Left kidney (tissue), 1 donor: ENCODE measurements at regions not wholly inside any gene's neighbourhood (a gene's known extent, or its start where the extent isn't known, plus 50 kb on each side); places are given as distances from the start of the nearest gene placed in this dataset.
A peak's percentile ranks its signal among the peaks of the same experiment; 100 is the strongest.

Source experiments
- DNase-seq: peaks from one replicate; pipeline ENCODE4 v3.0.0-alpha.2; 2013

DNA sequence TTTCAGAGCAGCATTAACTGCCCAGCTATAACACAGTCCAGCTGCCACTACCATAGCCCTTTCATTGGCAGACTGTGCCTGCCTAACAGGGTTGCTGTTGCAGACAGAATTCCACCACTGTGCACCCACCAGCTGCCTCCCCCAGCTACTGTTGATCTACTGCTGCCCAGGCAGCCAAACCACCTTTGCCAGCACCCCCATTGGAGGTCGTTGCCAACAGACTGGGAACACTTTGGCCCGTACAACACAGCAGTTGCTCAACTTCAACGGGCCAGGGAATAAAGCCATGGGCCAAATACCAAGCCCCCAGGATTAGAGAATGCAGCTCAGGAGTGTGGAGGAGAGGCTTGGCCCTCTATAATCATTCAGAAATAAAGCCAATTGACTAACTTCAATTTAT lies 473.6 kb downstream of the CDH11 start:
- DNase-seq: no peak

GRCh38 chr16:64641343-64641742 lies 480.5 kb downstream of the CDH11 start:
- DNase-seq: no peak

- no peak for DNase-seq
Measured at GRCh38 chr16:64638766-64639165, 483.1 kb downstream of the CDH11 start.

GRCh38 chr16:64629622-64630021 lies 492.2 kb downstream of the CDH11 start:
- DNase-seq: no peak

- no peak for DNase-seq
Measured at GRCh38 chr16:64627781-64628180, 494.1 kb downstream of the CDH11 start.

GRCh38 chr16:64627288-64627687 lies 494.6 kb downstream of the CDH11 start:
- no peak for DNase-seq

DNA sequence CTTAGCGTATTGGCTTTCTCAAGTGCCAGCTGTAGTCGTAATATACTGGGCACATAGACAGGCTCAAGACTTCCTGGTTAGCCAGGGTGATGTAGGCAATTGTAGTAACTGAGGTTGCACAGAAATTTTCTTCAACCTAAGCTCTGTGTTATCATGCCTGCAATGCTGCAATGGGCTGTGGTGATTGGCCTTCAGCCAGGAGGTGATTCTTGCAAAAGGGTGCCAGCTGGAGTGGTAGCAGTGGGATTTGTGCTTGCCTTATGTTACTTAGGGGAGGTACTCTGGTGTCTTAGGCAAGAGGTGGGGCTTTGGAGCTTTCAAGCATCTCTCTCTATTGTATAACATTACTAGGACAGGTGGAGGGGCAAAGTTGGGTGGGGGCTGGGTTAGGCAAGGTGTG lies 495.1 kb downstream of the CDH11 start:
- no peak for DNase-seq

GRCh38 chr16:64621616-64622015 lies 500.2 kb downstream of the CDH11 start:
- DNase-seq: no peak

DNA sequence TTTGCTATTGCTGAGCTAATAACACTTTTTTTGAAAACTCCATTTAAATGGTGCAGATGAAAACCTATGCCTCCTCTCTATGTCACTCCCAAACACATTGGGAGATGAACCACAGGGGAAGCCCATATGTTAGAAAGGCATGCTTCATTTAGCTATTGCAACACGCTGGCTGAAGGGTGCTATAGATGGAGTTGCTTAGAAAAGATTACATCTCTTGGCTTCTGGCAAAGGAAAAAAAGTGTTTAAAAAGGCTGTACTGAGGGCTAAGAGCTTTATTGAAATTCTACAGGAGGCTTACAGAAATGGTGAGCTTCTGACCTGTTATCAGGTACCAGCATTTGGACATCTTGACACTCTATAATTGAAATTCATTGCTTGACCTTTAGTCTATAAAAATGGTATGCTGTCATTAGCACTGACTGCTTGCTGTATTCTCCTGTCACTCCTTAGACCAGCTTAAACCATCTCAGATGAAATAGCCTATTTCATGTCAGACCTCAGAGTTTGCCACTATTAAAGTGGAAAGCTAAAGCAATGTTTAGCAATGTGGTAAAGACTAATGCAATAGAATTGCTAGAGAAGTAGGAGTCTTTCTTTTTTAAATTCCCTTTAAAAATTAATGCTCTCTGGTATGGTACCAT lies 503.9 kb downstream of the CDH11 start:
- no peak for DNase-seq

DNA sequence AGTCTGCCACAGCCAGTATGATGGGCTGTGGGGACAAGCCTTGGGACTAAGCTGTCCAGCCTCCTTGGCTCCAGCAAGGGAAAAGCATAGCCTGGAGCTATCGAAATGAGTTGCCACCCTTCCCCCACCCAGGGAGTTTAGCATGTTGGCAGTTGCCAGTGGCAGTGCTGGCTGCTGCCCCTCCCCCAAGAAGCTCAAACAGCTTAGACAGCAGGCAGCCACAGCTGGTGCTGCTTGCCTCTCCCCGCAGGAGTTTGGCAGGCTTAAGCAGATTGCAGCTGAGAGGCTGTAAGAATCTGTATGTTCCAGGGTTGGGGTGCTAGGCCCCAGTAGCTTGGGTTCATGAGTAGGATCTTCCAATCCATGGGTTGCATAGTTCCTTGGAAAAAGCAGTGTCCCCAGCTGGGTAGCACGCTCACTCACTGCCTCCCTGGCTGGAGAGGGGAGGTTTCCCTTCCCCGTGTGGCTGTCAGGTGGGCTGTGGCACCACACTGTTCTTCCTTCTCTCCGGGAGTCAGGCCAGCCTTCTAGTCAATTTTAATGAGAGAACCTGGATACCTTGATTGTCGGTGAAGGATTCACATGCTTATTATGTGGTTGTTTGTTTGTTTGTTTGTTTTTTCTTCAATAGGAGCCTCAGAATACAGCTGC lies 506.1 kb downstream of the CDH11 start:
- peak; percentile 11 for DNase-seq

DNA sequence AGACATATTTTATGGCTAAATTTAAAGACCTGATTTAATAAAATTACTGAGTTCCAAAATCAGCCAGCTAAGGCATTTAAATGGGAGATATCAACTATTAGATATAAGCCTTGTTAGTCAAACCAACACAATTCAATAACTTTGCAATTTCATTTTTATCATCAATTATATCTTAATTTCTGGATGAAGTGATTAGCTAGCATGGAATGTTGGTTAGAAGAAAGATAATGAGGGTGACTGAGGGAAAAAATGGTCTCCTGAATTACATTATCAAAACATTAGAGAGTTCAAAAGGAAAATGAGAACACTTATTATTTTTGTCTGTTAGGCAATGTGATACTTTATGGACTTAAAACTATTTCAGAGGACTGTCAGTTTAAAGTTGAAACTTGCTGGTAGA lies 525.7 kb downstream of the CDH11 start:
- DNase-seq: no peak

GRCh38 chr16:64590513-64590912 lies 531.4 kb downstream of the CDH11 start:
- no peak for DNase-seq

- no peak for DNase-seq
Measured at GRCh38 chr16:64589836-64590235, 532.0 kb downstream of the CDH11 start.

- DNase-seq: peak; percentile 39
Measured at GRCh38 chr16:64586781-64587180, 535.1 kb downstream of the CDH11 start.

DNA sequence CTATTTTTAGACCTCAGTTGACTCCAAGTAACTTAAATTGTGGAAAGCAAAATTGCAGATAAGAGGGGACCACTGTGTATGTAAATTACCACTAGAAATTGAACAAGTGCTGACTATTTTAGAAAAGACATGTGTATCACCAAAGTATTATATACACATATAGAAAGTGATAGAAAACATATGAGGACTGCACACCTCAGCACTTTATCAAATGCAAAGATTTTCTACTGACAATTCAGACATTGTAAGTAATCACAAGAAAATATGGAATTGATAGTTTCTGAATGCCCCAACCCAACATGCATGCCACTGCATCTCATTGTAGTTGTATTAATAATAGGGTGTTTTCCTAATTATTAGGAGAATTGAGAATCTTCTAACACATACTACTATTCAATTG lies 536.5 kb downstream of the CDH11 start:
- DNase-seq: no peak

- DNase-seq: no peak
Measured at GRCh38 chr16:64580558-64580957, 541.3 kb downstream of the CDH11 start.

GRCh38 chr16:64579712-64580111 lies 542.2 kb downstream of the CDH11 start:
- DNase-seq: no peak

DNA sequence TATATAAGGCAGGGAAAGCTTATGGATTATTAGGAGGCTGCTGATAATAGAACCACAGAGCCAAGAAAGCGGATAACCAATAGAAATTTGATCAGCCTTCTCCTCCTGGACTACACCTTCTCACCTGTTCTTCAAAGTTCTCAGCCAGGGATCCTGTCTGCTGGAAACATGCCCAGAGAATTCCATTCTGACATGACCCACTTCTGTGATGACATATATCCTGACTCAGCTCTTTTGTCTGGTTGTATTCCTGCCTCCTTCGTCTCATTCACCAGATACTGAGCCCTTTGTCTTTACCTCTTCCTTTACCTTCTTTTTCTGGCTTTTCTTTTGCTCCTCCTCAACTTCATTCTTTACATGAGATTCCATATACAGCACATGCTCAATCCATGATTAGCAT lies 576.1 kb downstream of the CDH11 start:
- DNase-seq: no peak

GRCh38 chr16:64544859-64545258 lies 577.0 kb downstream of the CDH11 start:
- DNase-seq: no peak

DNA sequence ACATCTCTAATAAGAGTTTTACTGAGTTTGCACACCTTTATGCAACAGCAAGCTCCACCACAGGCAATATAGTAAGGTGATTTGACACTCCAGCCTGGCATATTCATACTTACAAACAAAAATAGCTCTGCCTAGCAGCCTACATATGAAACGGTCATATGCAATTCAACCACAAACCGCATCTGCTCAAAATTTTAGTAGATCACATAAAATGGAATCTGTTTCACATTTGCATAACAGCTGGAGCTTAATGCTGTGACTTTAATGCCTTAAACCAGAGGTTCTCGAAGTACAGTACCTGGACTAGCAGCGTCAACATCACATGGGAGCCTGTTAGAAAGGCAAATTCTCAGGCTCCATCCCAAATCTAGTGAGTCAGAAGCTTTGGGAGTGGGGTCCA lies 578.4 kb downstream of the CDH11 start:
- DNase-seq: no peak

DNA sequence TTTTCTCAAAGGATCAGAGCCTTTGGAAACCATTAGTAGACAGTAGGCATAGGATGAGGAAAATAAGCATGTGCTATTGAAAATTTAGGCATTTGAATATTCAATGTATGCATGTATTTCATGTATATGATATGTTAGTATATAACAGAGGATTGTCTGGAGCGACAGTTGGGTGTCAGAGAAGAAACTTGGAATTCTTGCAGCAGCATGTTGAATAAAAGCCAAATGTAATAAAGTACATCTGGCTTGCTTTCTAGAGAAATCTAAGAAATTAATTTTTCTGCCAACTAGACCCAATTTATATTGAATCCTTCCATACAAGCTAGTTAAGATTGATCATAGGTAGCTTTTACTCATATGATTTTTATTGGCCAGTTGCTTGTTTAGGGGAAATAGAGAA lies 578.8 kb downstream of the CDH11 start:
- no peak for DNase-seq

DNA sequence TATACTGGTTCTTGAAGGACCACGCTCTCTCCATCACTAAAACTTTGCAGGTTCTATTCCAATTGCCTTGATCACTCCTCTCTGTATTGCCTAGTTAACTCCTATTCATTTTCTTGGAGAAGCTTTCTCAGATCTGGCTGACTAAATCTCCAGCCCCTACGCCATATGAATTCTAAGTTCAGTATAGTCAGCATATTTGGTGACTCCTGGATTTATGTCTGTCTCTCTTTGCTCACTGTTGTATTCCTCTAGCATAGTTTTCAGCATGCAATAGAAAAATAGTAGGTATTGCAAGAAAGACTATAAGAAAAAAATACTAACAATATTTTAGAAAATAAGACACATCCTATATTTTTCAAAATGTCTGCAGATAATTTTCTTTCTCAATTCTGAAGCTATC lies 579.7 kb downstream of the CDH11 start:
- no peak for DNase-seq

- DNase-seq: no peak
Measured at GRCh38 chr16:64541621-64542020, 580.2 kb downstream of the CDH11 start.

DNA sequence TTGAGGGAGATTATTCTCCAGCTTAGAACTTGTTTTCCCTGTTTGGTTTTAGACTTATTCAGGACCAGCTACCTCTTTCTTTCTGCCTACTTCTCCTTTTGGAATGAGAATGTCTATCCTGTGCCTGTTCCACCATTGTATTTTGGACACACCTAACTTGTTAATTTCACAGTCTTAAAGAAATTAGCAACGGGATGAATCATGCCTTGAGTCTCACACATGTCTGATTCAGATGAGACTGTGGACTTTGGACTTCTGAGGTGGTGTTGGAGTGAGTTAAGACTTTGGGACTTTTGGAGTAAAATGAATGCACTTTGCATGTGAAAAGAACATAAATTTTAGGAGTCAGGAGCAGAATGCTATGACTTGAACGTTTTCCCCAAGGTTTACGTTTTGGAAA lies 581.4 kb downstream of the CDH11 start:
- DNase-seq: no peak
